DOHH2 (cell line): ENCODE measurements at regions not wholly inside any gene's neighbourhood (a gene's known extent, or its start where the extent isn't known, plus 50 kb on each side); places are given as distances from the start of the nearest gene placed in this dataset.

Experiments
- CTCF ChIP-seq: fragments of 200-600 bp; sonication (generic); IDR thresholded peaks from one replicate; pipeline ENCODE4 v1.5.1; 2014; ENCODE audit warnings: antibody characterized with exemption, mild to moderate bottlenecking, low read depth, low read length; ENCODE audit not compliant: poor library complexity, severe bottlenecking
- EZH2phosphoT487 ChIP-seq: fragments of 200-600 bp; sonication (generic); IDR thresholded peaks from 2 replicates; pipeline ENCODE4 v1.6.1; 2017; ENCODE audit warnings: borderline replicate concordance, mild to moderate bottlenecking, antibody characterized with exemption, low read length, moderate library complexity, mixed read lengths

GRCh38 chrX:30085571-30085970, 129.8 kb upstream of the MAGEB2 start:
- TF ChIP-seq CTCF (no peak), EZH2phosphoT487 (no peak)
